NCI-H1105 (cell line): ENCODE measurements at regions not wholly inside any gene's neighbourhood (a gene's known extent, or its start where the extent isn't known, plus 50 kb on each side); places are given as distances from the start of the nearest gene placed in this dataset.
"Not testable (repeated sequence)": the region's sequence is repeated elsewhere in the genome, so short reads cannot be mapped to it uniquely, and the experiment has no call there.

Experiments used
- DNase-seq: peaks from one replicate; lab custom pipeline; 2025; lab: John Stamatoyannopoulos, UW

DNA sequence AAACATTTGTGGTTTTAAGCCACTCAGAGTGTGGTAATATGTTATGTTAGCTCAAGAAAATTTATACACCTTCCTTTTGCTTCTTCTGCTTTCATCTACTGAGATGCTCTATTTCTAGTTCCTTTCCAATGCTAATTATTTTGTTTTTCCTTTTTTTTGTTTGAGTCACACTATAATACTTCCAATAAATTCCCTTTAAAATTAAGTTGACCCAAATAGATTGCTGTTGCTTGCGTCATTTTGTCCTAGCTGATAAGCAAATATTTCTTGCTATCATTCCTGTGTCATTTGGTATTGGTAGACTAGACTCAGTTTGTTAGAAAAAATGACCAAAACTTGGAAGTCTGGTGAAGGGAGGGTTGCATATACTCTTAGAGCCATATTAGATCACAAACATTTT is 437.0 kb upstream of the CNTN6 start:
- DNase-seq: no peak

DNA sequence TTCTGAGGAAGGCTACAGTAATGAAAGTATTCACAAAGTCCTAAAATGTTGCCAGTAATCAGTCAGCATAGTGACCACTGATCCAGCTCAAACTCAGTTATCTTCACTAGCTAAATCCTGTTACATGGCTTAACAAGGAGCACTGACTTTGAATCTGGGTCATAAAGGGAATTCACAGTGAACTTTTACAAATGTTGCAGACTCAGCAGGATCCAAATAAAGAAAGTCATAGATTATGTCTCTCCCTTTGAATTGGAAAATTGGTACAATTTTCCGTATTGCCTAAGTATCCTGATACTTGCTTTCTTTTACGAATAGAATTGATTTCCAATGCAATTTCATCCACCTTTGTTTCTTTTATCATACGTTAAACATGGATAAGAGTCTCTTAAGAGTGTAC is 431.5 kb upstream of the CNTN6 start:
- no peak for DNase-seq

DNA sequence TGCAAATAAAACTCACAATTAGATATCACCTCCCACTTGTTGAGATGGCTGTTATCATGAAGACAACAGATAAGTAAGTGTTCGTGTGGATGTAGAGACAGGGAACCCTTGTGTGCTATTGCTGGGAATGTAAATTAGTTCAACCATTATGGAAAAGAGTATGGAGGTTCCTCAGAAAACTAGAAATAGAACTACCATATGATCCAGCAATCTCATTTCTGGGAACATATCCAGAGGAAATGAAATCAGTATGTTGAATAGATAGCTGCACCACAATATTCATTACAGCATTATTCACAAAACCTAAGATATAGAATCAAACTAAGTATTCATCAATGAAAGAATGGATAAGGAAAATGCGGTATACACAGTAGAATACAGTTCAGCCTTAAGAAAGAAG is 418.7 kb upstream of the CNTN6 start:
- no peak for DNase-seq

DNA sequence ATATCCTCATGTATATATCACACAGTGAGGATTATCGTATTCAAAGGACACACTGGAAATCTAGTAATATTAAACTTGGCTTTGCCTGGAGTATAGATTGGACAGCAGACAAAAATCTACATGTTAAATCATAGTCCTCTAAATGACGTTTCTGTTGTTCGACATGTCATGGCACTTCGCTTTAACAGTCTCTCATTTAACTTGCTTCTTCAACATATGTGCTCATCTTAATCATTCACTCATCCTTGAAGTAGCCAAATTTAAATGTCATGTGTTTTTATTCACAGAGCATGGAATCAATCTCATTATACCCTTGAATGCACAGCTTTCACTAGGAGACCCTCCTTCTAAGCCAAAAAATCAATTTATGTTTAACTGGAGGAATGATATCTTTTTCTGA is 417.0 kb upstream of the CNTN6 start:
- DNase-seq: no peak

DNA sequence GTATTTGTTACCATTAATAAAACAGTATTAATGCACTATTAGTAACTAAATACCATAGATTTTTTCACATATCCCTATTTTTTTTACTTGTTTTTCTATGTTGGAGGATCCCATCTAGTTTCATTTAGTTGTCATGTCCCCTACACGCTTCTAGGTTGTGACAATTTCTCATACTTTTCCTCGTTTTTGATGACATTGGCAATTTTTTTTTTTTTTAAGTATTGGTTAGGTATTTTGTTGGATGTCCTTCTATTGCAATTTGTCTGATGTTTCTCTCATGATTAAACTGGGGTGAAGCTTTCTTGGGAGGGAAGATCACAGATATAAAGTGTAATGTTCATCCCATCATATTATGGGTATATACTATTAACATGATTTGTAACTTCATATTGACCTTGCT is 409.1 kb upstream of the CNTN6 start:
- DNase-seq: no peak

DNA sequence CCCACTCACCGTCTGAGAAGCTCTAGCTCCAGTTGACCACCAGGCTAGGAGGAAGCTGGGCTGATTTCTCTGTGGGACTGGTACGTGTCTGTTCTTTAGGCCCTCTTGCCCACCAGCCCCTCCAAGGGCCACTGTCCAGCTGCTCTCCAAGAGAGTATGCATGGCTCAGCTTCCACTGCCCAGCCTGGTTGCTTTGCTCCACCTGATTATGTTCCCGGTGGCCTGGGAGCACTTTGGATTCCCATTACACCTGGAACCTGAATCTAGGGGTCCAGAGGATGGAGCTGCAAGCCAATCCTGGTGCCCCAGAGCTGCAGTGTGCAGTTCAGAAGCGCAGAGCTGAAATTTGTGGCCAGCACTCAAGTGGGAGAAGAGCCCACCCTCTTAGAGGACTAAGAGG is 402.1 kb upstream of the CNTN6 start:
- no peak for DNase-seq

DNA sequence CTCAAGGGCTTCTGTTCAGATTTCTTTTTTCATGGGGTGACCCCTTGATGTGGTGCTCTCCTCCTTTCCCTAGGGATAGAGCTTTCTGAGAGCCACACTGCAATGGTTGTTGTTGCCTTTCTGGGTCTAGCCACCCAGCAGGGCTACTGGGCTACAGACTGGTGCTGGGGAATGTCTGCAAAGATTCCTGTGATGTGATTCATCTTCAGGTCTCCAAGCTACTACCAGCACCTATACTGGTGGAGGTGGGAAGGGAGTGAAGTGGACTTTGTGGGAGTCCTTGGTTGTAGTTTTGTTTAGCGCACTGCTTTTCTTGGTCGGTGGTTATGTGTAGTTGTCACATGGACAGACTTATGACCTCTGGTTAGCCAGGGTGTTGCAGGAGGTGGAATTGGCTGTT is 392.3 kb upstream of the CNTN6 start:
- no peak for DNase-seq

DNA sequence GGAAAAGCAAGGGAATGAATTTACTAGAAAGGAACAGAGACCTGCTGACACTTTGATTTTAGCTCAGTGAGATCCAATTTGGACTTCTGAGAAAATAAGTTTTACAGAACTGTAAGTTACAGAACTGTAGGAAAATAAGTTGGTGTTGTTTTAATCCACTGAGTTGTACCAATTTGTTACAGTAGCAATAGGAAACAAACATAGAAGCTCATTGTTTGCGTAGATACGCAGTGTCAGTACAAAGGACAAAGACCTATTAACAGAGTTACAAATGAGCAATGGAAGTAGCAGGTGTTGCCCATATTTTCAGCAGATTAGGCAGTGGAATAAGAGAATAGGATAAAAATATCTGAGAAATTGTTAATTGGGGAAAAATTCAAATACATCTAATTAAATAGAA is 385.8 kb upstream of the CNTN6 start:
- no peak for DNase-seq

DNA sequence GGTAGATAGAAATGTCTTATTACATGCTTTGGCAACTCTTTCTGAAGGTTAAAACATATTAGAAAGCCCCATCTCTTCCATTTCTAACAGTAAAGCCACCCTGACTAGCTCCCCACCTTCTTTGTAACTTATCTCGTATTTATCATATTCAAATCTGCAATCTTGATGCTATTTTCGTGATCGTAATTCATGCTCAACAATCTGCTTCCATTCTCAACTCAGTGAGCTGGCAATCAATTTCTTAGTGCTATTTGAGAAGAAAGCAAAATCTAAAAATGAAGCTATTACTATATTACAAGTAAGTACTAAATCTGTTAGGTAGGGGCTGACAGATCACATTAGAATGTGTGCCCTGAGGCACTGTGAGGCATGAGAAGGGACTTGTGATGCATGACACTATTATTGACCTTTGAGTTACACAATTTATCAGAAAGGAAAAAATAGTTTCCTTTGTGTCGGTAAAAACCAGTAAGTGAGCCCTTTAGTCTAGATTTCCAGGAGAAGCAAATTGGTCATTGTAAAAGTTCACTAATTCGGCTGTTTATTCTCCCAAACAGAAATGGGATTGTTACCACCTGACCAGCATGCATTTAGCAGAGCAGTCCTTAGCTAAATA is 379.7 kb upstream of the CNTN6 start:
- DNase-seq: no peak

DNA sequence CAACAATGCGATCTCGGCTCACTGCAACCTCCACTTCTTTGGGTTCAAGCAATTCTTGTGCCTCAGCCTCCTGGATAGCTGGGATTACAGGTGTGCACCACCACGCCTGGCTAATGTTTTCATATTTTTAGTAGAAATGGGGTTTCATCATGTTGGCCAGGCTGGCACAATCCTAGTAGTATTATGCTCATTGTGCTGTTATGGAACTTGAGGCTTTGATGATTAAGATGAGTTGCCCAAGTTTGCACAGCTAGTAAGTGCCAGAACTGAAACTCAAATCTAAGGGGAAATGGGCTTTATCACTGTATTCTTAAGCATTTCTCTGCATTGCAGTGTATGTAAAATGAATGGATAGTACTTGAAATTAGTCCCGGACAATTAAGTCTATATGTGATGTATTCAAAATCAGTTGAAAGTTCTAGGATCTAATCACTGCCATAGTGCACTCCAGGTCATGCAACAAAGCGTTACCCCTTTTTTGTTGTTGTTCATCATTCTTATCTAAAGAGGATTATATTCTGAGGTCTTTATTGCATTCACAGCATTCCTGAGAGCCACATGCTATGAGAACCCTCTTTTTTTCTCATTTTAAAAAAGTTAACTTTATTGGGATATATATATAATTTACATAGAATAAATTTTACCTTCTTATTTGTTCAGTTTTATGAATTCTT is 378.7 kb upstream of the CNTN6 start:
- no peak for DNase-seq

DNA sequence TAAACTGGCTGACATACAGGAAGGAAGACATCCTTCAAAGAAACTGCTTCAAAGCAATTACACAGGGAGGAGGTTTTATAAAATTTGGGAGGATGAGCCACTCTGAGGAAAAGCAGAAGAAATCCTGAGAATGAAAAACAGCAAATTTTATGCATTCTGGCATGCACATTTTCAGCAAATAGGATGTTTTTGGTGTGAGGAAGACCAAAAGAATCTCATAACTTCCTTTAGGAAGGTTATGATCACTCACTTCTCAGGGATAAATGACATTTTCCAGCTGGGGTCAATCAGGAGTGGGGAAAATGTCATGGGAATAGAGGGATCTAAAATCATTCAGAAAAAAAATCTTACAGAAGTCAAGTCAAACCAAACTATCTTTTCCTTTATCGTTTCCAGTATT is 371.7 kb upstream of the CNTN6 start:
- no peak for DNase-seq

DNA sequence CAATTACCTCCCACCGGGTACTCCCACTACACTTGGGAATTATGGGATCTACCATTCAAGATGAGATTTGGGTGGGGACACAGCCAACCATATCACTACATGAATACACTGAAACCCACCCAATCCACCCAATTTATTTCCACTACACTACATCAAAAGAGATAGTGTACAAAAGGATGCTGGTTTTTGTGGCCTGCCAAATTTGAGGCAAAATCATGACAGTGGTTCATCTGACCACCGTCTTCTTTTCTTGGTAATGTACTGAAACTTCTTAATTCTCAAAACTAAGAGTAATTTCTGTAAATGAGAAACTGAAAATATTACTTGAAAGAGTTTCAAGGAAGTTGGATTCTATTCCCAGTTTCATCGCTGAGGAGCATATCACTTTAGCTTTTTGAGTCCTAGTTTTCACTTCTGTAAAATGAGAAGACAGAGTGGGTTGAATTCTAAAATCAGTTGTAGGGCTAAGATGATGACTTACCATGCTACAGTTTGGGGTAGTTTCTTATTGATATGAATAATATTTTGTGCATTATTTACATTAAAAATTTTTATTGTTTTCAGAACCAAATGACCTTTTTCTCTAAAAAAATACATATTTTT is 360.4 kb upstream of the CNTN6 start:
- DNase-seq: no peak

DNA sequence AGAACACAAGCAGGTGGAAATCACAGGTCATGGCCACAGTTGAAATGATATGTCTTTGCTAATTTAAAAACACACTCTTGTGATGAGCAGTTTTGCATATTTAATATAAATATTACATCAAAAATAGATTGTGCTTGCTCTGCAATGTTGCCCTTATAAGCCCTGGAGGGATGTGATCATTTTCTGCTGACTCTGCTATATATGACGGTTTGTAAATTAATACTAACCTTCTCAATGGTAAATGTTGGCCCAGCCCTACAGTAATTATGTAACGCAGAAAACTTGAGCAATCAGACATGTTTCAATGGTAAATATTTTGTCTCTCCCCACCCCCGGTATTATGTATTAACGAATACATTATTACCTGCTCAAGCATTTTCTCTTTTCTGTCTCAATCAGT is 359.5 kb upstream of the CNTN6 start:
- no peak for DNase-seq

DNA sequence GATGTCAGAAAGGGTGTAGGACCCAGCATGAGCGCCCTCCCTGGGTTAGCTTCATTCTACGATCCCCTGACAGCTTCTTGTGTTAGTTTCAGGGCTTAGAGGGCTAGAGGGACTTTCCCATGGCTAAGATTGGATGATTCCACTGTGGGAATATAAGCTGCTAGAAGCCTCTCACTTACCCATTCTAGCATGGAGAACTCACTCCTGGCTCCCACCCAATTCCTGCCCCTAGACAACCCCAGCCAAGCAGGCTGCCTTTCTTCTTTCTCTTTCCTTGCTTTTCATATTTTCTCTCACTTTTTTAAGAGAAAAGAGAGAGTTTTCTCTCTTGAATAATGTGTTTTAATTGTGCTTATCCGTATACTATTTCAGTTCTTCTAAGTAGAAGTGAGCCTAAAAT is 335.1 kb upstream of the CNTN6 start:
- DNase-seq: no peak

DNA sequence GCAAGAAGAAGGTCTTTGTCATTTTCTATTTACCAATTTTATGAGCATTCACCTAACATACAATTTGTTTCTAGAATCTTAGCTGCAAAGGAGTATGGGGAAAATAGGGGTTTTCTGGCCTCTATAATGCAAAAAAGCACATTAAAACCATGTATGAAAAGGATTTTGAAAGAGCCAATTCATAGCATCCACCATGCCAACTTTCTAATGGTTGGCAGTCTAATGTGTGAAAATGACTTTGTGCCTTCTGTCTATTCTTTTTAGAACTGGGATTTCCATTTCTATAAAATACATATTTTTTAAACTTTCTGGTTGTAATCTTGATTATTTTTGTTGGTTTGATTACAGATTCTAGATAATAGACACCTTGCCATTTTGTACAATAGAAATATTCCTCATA is 333.7 kb upstream of the CNTN6 start:
- no peak for DNase-seq

DNA sequence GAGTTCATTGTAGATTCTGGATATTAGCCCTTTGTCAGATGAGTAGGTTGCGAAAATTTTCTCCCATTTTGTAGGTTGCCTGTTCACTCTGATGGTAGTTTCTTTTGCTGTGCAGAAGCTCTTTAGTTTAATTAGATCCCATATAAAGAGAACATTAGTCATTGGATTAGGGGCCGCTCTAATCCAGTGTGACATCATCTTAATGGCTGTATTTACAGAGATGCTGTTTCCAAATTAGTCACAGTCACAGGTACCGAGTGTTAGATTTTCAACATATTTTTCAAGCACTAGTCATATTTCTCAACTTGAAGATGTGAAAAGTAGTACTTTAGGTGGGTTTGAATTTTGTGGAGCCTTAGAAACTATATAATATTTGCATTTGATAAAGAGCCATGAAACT is 319.4 kb upstream of the CNTN6 start:
- DNase-seq: not testable (repeated sequence)

DNA sequence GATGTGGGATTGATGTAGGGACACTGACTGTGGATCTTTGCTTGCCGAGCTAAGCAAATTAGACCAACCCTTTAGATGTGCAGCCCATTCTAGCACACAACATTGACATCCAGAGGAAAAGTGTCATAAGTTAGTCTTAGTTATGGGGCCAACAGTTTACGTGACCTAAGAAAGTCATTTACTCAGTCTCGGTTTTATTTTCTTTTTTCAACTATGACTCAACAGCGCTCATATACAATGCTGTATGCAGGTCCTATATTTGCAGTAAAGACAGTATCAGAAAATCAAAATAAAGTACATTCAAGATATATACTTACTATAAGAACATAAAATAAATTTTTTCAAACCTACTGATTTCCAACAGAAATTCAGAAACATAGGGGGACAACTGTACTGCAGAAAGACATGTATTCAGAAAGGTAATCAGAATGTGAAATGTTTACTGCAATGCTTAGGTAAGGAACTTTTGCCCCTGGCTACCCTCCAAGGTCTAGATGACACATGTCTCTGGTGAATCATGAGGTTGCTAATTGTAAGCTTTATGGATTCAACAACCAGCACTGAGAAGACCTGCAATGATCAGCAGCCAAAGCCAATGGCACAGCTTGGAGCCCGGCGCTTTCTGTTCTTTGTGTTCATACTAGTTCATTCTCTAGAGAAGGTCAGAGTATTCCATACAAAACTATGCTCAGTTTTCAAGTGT is 317.5 kb upstream of the CNTN6 start:
- no peak for DNase-seq

DNA sequence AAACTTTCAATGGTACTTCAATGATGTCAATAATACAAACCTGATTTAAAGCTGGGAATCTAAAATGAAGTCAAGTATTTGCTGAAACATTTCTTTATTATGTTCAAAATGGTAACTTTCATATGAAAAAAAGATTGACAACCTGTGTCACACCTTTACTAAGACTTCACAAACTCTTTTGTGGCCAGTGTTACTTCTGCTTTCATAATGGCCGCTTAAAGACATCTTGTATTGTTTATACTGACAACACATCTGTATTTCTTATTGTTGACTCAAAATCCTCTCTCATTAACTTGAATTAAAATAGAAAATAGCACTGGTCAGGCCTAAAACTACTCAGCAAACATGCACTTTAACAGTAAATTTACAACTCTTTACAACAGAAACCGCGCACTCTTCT is 312.3 kb upstream of the CNTN6 start:
- no peak for DNase-seq

DNA sequence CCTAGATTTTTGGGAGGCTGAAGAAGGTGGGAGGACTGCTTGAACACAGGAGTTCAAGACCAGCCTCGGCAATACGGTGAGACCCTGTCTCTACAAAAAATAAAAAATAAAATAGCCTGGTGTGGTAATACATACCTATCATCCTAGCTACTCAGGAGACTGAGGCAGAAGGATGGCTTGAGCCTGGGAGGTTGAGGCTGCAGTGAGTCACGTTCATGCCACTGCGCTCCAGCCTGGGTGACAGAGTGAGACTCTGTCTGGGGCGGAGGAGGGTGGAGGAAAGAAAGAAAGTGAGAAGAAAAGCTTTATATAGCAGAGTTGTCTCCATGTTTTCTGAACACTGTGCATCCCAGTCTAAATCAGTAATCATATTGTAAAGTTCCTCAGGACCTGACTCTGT is 301.4 kb upstream of the CNTN6 start:
- no peak for DNase-seq

DNA sequence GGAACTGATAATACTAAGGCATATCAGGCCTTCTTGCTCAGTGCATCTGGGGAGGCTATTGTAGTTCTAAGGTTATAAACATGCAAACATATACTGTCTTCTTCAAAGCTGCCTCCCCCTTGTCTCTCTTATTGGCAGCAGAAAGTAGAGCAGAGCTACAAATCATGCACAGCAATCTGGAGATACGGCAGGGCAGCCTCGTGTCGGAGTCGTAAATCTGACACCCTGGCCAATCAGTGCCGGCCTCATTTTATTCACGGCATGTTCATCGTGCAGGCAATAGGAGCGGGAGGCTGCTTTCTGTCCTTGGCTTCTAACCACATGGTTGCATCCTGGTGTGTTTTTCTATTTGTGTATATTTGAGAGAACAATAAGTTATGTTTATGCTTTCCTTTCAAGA is 300.2 kb upstream of the CNTN6 start:
- no peak for DNase-seq

DNA sequence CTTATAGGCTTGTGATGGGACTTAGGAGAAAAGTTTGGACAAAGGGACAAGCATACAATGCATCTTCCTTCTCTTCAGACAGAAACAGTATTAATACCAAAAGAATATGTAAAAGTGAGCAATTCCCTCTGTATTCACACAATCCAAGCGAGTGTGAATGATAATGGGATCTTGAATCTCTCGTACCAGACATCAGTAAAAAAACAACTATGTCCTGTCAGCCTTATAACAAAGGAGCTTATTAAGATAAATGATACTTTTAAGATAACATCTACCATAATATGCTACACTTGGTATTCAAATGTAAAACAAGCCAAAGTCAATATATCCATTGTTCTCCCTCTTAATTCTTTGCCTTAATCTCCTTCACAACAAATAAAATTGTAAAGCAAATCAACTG is 288.6 kb upstream of the CNTN6 start:
- no peak for DNase-seq

DNA sequence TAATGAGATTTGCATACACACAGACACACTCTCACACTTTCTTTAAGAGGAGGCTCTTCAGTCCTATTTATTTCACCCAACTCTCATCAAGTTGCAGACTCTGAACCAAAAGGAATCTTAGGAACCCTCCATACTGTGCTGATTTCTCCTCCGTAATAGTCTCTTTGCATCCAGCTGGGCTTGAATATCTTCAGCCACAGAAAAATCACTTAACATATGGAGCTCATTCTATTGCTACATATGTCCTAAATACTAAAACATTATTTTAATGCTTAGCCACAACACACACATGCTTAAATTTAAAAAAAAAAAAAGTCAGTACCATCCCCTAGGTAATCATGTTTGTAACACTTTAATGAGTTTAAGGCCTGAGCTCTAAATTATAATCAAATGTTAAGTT is 287.5 kb upstream of the CNTN6 start:
- DNase-seq: no peak

DNA sequence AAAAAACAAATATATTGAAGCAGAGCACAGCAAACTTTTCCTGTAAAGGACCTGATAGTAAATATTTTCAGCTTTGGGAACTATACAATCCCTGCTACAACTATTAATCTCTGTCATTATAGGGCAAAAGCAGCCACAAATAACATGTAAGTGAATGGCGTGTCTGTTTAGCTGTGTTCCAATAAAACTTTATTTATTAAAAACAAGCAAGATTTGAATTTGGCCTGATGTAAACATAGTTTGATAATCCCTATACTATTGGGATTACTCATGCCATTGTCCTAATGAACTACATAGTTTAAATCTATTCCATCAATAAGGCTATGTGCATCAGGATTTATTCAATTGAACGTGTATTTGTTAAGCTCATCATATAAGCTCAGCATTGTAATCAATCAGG is 286.8 kb upstream of the CNTN6 start:
- DNase-seq: no peak
